Fibroblast of skin of back (primary cell): ENCODE measurements at regions not wholly inside any gene's neighbourhood (a gene's known extent, or its start where the extent isn't known, plus 50 kb on each side); places are given as distances from the start of the nearest gene placed in this dataset.

ENCODE experiments used
- DNase-seq: peaks from one replicate; pipeline ENCODE4 v3.0.0-alpha.2; 2013

DNA sequence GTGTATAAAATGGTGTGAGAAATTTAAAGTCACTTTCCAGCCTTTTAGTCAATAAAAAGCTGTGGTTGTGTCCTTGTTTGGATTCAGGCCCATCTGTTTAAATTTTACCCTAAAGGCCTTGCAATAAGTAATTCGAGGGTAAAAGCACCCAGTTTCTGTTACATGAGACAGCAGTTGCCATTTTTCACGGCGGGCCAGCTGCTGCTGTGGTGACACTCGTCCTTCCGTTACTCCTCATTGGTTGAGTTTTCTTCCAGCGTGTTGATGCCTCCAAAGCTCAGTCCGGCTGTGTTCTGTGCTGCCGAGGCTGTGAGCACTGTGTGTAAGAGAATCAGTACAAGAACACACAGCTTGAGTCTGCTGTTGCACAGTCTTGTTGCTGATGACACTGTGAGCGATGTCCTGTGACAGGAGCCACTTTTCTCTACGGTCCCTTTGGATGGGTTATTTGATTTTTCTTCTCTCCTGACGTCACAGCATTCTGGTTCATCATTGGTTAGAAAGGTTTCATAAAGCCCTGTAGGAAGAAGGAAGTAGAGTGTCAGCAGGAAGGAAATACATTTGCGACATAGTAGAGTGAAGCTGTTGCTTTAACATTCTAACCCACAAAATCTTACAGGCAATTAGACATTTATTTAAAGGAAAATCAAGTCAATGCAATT lies 602.5 kb upstream of the ARGLU1 start:
- DNase-seq = no peak

DNA sequence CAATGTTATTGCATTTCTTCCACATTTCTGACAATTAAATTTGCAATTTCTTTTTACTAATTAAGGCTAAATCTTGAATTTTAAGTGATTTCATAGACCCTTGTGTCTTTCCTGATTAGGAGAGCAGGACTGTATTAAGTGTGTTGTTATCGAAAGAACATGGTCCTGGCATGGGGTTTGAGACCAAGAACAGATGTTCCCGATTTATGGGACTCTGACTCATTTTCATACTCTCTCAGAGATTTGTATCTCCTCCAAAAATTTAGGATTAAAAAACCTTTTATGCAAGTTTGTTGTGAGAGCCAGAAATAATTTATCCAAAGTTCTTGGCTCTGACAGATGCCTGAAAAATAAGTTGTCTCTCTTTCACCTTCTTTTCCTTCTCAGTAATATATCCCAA lies 589.3 kb upstream of the ARGLU1 start:
- DNase-seq = peak; percentile 6

DNA sequence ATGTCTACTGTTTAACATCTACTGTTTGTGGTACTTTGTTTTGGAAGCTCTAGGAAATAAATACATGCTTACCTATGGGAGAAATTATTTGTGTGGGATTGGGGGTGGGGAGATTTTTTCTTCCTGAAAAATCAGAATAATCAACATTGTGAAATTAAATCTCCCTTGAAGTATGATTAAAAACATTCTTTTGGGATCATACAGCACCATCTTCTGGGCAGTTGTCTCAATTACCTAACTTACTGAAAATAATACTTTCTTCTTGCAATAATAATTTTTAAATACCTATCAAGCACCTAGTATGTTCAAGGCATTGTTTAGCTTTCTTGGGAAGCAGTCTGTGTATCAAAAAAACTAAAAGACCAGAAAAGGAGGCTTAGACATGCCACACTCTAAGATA lies 576.5 kb upstream of the ARGLU1 start:
- DNase-seq = peak; percentile 9

DNA sequence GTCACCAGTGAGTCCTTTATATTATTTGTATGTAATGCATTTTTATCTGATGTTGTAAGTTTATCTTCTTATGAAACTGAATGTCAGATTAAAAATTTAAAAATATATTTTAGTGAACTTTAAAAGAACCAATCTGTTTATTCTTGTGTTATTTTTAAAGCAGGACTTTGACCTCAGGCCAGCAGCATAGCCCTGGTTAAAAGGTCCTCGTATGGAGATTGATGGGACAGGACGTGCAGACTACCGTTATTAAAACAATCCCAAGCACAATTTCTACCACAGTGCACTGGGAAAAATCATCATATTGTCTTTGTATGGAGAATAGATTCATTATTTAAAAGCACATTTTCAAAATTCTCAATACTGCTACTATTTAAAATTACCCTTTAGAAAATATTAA lies 573.8 kb upstream of the ARGLU1 start:
- no peak for DNase-seq

DNA sequence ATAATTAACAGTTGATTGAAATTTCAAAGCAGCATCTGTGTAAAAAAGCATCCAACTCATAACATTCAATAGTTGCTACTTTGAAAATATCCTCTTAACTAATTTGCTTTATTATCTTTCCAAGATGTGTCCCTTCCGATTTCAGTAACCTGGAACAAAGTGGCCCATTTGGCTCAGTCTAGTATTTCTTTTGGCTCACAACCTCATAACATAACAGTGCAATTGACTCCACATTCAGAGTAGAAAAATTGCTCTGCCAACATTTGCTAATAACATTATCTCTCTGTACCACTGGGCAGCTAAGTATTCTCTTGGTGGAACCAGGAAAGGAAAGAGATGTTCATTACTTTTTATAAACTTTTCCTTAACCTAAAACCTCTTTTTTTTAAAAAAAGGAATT lies 571.1 kb upstream of the ARGLU1 start:
- no peak for DNase-seq

DNA sequence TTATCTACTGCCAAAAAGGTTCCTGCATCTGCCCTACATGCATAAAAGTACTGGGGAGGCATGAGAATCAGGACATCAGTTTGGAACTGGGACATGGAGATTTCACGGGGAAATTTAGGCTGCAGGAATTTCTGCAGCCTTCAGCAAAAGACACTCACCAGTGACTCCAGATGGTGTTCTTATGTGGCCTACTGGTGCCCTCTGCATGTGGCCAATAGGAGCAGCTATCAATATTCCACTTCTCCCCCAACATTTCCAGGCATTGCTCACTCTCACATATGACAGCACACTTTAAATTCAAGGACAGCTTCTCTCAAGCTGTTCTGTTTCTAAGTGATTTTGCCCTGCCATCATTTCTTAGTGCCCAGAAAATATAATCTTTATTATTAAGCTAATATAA lies 570.5 kb upstream of the ARGLU1 start:
- peak; percentile 11 for DNase-seq

DNA sequence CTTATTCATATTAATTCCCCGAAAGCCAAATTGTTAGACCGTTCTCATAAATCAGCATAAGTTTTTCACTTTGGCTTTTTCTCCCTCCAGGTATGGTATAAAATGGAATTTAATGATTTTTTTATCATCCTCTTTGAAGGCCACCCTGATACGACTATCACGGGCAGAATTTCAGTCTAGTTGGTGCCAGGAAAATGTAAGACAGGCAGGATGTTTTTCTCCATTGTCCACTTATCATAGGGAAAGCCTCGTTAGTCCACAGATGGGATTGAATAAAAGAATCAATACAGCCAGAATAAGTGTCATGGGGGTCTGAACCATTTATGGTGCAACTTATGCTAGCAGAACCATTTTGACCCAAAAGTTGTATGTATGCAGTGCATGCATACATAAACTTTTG lies 566.0 kb upstream of the ARGLU1 start:
- DNase-seq = no peak

DNA sequence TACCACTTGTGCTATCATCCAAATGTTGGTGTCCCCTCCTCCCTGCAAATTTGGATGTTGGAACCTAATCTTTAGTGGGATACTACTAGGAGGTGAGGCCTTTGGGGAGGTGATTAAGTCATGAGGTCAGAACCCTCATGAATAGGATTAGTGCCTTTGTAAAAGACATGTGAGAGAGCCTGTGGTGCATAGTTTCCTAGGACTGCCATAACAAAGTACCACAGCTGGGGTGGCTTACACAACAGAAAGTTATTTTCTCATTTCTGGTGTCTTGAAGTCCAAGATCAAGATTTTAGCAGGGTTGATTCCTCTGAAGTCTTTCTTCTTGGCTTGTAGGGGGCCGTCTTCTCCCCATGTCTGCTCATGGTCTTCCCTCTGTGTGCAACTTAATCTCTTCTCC lies 562.6 kb upstream of the ARGLU1 start:
- no peak for DNase-seq

DNA sequence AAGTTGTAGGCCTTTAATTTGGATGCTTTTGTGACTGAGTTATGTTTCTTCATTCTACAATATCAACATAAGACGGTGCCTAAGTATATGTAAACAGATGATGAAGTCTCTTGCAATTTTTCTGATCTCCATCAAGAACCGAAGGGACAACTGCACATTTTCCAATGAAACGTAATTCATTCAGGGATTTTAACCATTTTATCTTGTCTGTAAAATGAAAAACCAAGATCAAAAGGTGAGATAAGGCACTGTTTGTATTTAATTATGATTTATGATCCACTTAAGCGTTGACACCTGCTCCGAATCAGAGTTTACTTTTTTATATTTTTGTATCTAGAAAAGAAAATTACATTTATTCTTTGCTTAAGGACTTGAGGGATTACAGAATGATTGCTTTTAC lies 556.8 kb upstream of the ARGLU1 start:
- DNase-seq = no peak

DNA sequence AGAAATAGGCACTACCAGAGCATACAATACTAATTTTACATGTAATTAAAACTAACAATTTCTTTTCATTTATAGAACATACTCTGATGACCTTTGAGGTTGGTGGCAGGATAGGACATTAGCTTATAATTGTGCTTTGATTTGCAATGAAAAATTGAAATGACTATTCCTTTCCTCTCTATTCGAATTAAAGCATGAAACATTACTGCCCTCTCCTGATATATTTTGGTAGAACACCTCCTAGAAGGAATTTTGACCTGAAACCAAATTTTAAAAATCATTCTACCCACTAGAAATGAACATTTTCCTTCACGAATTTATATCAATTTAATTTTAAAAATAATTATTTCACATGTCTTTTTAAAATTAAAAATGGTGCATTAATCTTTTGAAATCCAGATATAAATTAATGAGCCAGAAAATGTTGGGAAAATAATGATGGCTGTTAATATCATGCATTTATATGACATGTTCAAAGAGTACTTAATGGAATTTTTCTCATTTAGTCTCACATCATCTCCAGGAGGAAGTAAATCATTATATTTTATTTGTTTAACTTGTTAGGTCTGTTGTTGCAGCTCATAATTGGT lies 556.3 kb upstream of the ARGLU1 start:
- DNase-seq = peak; percentile 32

DNA sequence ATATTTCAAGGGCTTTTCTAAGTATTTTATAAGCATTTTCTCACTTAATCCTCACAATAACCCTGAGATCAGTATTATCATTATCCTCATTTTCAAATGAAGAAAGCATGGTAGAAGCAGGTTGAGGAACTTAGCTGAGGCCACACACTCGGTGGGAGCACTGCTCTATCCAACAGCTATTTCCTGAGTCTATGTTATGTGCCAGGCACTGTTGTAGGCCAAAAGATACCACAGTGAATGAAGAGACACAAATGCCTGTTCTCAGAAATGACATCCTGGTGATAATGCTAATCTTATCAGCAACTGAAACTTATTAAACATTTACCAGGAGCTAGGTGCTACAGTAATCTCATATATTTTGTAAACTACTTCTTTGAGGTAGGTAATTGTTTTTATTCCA lies 553.9 kb upstream of the ARGLU1 start:
- DNase-seq = no peak

DNA sequence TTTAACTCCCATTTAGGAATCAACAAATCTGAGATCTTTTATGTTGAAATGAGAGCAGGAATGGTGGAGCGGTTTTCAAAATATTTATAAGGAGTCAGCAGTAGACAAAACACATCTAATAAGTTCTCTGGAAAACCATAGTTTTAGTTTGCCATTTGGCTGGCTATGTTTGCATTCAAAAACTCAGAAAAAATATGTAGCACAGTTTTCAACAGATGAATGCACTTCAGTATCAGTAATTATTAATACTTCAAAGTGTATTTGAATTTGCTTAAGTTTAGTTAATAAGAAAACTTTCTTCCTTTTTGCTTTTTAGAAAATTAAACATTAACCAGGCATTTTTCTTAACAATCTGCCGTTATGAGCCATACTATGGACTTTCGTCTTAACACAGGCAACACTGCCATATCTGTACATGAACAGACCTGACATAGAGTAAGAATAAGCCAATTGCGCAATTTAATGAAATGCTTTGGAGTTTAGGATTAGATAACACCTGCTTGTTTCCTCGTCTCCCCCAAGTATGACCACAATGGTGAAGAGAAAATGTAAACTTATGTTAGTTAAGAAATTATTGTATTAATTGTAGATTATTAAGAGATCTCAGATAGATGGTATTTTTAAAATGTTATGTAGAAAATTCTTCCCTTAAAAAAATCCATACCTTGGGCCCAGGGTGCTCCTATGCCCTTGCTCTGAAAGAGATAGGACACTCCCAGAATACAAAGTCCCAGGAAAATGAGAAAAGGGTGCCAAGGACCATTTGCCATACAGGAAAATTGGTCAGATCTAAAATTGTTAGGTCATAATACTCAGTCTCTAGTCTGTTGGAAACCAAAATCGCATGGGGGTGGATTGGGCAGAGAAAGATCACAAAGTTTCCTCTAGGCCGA lies 552.3 kb upstream of the ARGLU1 start:
- DNase-seq = no peak

DNA sequence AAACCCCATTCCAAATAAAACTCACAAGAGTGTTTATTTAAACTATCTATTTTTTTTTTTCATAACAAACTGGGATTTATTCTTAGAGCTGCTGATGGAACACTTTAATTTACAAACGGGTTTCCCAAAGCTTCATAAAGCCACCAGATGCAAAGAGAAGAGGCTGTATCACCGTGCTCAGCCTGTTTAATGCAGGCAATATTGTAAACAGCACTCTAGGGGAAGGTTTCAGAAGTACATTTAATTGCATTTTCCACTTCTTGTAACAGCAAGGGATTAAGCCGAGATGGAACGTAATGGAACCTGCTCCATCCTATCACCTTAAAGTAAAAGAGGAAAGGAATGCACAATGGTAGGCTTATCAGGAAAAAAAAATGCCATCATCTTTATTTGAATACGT lies 550.6 kb upstream of the ARGLU1 start:
- no peak for DNase-seq

DNA sequence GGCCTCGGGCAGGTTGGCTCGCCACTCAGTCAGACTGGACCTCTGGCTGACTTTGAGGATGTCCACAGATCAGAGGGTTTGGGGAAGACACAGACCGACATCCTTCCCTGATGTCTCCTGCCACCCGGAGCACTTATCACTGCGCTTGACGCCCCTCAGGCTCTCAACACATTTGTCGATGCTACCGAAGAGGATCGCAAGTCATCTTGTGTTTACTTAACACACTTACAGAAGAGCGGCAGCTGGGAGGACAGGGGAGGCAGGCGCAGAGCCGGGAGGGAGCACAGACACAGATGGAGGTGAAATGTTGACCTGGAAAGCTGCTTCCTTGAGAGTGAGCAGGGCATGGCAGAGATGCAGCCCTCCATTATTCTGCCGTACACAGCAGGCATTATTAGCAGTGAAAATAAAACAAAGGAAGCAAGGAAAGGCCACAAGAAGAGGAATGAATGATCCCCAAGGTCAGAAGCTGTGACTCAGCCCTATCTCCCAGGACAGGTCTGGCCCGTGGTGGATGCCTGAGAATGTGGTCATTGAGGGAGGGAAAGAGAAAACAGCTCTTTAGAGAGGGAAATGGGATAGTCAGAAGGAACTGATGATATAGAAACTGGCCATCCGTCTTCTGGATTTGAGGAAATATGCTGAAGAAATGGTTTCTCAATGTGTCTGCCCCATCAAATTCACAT lies 549.5 kb upstream of the ARGLU1 start:
- DNase-seq = peak; percentile 57

DNA sequence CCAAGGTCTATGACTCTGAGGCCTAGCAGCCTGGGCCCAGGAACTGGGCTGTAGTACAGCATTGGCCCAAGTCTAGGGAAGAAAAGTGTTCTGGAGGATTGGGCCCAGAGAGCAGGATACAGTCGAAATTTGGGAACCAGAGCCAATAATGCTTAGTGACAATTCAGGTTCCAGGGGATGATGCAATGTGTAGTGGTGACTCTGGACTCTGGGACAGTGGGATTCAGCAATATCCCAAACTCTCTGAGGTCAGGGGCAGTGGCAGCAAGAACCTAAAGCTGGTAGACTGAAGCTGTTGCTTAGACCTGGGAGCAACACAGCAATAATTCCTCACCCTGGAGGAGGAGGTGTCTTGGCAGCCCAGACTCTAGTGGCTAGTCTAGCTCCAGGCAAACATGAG lies 545.5 kb upstream of the ARGLU1 start:
- DNase-seq = no peak

DNA sequence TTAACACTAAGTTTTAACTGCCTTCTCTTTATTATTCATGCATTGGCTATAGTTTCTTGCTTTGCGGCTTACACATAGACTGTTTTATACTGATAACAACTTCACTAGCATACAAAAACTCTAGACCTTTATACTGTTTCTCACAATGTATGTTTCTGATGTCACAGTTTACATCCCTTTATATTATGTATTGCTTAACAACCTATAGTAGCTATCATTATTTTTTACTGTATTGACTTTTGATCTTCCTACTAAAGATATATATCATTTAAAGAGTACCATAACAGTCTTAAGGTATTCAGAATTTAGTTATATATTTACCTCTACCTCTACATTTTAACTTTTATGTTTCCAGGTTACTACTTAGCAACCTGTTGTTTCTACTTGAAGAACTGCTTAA lies 543.3 kb upstream of the ARGLU1 start:
- DNase-seq = no peak

DNA sequence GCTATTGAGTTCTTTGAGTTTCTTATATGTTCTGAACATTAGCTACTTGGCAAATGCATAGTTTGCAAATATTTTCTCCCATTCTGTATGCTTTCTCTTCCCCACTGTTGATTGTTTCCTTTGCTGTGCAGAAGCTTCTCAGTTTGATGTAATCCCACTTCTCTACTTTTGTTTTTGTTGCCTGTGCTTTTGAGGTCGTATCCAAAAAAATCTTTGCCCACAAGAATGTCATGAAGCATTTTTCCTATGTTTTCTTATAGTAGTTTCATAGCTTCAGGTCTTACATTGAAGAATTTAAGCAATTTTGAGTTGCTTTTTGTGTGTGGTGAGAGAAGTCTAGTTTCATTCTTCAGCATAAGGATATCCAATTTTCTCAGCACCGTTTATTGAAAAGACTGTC lies 536.7 kb upstream of the ARGLU1 start:
- peak; percentile 69 for DNase-seq

DNA sequence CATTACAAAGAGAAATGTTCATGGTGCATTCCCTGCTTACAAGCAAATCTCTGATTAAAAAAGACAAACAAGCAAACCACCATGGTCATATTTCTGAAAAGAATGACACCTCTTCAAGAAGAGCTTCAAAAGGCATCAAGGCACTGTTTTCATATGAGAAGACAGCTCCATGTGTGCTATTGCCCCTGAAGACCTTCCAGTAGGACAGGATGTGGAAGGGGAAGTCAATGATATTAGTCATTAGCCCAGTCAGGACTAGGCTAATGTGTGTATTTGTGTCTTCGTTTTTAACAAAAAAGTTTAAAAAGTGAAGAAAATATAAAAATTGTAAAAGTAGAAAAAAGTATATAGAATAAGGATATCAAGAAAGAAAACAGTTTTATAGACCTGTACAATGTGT lies 534.7 kb upstream of the ARGLU1 start:
- peak; percentile 28 for DNase-seq

DNA sequence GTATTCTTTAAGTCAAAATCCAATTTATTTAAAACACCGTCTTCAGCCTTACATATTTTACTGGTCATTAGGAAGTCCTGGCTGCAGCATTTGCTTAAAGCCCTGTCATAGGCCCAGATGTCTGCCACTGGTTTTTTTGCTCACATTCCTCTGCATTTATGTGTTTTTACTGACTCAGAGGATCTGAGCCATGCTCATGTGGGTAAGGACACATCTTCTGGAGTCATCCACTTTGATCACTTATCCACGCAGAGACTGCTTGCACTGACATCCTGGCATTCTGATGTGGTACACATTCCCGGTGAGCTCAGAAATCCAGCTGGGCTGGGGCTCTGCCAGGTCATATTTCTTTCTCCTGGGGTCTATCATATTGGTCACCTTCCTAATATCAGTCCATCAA lies 531.7 kb upstream of the ARGLU1 start:
- DNase-seq = peak; percentile 87

DNA sequence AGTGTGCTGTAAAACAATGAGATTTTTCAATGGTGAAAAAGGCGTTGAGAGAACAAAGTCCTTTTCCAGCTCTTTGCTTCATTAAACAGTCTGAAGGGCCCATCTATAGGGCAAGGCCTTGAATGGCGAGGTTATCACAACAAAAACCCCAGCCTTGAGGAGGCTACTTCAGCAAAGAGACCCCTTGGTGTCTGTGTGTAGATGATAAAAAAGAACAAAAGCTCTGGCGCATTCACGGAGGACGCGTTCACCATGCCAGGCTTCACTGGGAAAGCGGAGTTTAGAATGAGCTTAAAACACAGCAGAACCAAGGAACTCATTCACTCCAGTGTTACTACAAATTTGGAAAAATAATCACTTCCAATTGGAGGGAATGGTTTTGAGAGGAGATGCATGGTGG lies 530.0 kb upstream of the ARGLU1 start:
- DNase-seq = no peak

DNA sequence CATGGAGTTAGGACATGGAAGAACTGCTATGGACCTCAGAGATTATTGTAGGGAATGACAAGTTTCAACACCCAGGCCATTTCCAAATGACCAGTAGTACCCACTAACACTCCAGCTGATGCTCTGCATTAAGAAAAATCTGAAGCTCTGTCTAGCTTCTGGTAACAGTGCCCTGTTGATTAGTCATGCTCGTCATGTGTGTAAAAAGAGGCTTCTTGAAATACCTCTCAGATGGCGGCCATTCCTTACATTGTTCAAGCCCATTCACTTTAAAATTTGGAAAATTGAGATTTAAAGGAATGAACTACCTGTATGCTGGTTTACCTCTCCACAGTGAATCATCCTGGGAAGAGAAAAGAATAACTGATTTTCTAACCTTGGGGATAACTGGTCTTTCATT lies 527.9 kb upstream of the ARGLU1 start:
- no peak for DNase-seq

DNA sequence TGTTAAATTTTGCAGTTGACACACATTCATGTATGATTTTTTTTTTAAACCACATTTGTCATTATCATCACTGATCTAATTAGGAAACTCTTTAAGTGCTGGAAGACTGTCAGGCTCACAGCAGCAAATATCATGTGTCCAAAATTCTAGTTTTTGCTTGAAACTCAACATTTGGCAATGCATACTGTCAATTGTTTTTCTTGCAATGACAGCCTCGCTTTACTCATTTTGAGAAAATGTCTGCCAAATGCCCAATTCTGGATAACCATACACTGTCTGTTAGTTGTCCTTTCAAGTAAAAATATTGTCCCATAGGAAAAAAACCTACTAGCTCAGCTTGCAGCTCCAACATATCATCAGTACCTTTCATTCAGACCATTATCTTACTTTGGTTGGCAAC lies 523.9 kb upstream of the ARGLU1 start:
- no peak for DNase-seq

DNA sequence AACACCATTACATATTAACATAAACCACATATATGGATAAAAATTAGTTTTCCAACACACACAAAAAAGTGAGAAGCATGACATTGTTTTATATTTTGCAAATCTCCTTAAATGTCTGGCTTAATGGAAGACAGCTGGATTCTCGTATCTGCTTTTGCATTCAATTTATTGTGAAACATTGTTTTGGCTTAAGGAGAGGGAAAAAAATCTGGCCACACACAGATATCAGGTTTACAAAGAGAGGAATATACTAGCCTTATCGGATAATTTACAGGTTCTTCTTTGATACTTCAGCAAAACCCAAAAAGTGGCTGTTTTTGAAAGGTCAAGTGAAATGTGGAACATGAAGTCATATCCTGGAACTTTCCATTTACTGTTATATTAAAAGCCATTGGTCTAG lies 523.5 kb upstream of the ARGLU1 start:
- no peak for DNase-seq
